BJ (cell line): ENCODE measurements at regions not wholly inside any gene's neighbourhood (a gene's known extent, or its start where the extent isn't known, plus 50 kb on each side); places are given as distances from the start of the nearest gene placed in this dataset.

Experiments used
- CTCF ChIA-PET: fragments of 350-600 bp; formaldehyde crosslinking; extraction: SDS; loops from one replicate; lab custom pipeline; 2021; ENCODE audit warnings: antibody characterized with exemption, inconsistent platforms; lab: Yijun Ruan, JAX
- POLR2A ChIA-PET: fragments of 300-600 bp; sonication (Branson Sonifier 250); formaldehyde crosslinking; extraction: SDS; loops from one replicate; lab custom pipeline; 2021; ENCODE audit warnings: antibody characterized with exemption; lab: Charles Lee
- DNase-seq: peaks from one replicate; pipeline ENCODE4 v3.0.0-alpha.2; 2011; ENCODE audit warnings: low read depth
- H3K27me3 ChIP-seq: 2 replicates; pipeline ENCODE4 v1.6.0; 2011; ENCODE audit warnings: low read length; ENCODE audit not compliant: control insufficient read depth, insufficient read depth
- H3K36me3 ChIP-seq: 2 replicates; pipeline ENCODE4 v1.5.1; 2011; ENCODE audit warnings: low read length; ENCODE audit not compliant: control insufficient read depth, insufficient read depth
- H3K4me3 ChIP-seq: 2 replicates; pipeline ENCODE4 v1.5.1; 2011; ENCODE audit warnings: low read depth, mild to moderate bottlenecking, control low read depth, low read length
- TF ChIP-seq, protein P1 (sequence below): IDR thresholded peaks from 2 replicates; pipeline ENCODE4 v1.5.1; 2011; ENCODE audit warnings: low read depth, mild to moderate bottlenecking, control low read depth, inconsistent platforms, low read length, moderate library complexity; ENCODE audit not compliant: insufficient read depth

DNA sequence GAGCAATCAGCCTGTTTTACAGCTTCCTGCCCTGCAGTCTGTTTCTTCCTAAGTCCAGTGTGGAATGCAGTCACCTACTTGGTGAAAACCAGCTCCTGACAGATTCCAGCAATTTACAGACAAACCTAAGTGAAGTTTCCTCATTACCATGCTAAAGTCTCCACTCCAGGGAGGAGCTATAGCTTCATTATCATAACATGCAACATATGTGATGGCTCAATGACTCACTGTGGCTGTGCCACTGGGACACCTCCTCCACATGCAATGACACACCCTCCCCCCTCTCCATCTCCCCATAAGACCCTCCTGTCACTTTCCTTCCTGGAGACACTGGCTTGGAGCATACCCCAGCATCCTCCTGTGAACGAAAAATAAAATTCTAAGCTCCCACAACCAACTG lies 125.2 kb downstream of the MAP3K21 start:
- POLR2A ChIA-PET, result no interaction called here
- CTCF ChIA-PET, result interaction anchor here (1.6 kb wide), 1 partner anchor 10 kb away, joined by 4 read pairs; no protein-coding TSS in a partner anchor
- H3K36me3 ChIP-seq, result no peaks in the 10 kb centered on the region

DNA sequence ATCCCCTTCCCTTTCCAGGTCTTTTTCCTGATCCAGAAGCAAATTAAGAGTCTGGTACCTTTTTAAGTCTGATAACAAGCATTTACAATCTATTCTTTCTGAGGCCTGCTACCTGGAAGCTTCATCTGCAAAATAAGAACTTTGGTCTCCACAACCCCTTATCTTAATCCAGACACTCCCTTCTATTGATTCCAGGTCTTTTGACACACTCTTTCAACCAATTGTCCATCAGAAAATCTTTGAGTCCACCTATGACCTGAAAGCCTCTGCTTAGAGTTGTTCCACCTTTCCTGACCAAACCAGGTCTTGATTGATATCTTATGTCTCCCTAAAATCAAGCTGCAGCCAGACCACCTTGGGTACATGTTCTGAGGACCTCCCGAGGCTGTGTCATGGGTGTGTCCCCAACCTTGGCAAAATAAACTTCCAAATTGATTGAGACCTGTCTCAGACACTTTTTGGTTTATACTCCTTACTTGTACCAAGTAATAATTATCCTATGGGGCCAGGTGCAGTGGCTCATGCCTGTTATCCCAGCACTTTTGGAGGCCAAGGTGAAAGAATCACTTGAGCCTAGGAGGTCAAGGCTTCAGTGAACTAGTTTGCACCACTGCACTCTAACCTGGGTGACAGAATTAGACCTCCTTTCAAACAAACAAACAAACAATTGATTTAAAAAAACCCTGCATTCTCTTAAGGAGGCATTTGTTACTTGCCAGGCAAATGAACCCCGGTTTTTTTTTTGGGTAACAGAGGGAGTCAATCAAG lies 126.1 kb downstream of the MAP3K21 start:
- no peaks in the 10 kb centered on the region for H3K27me3 ChIP-seq
- POLR2A ChIA-PET, result no interaction called here
- CTCF ChIA-PET, result no interaction called here

More for the DNA sequence above, 125.2 kb downstream of the MAP3K21 start:
- H3K4me3 ChIP-seq, result no peak overlapping the region
- TF ChIP-seq, protein P1, sequence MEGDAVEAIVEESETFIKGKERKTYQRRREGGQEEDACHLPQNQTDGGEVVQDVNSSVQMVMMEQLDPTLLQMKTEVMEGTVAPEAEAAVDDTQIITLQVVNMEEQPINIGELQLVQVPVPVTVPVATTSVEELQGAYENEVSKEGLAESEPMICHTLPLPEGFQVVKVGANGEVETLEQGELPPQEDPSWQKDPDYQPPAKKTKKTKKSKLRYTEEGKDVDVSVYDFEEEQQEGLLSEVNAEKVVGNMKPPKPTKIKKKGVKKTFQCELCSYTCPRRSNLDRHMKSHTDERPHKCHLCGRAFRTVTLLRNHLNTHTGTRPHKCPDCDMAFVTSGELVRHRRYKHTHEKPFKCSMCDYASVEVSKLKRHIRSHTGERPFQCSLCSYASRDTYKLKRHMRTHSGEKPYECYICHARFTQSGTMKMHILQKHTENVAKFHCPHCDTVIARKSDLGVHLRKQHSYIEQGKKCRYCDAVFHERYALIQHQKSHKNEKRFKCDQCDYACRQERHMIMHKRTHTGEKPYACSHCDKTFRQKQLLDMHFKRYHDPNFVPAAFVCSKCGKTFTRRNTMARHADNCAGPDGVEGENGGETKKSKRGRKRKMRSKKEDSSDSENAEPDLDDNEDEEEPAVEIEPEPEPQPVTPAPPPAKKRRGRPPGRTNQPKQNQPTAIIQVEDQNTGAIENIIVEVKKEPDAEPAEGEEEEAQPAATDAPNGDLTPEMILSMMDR, result no peak
- no peaks in the 10 kb centered on the region for H3K27me3 ChIP-seq
- no peak for DNase-seq

DNA sequence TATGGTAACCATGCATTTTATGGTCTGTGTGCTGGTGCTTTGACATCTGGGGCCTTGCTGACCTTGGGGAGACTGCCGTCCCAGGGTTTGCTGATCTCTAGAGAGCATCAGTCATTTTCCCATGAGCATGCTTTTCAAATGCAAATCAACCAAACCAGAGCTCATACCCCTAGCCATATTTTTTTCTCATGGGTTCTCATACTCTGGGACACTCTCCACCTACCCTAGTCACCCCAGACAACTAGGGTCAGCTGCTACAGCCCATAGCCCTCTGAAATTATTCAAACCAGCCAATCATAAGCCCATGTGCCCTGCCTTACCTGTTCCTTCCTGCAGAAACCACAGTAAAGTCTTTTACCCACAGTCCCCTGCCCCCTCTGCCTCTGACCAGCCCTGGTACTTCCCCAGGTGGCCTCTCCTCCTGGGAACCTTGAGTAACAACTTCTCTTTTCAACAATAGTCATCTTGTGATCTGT lies 132.0 kb downstream of the MAP3K21 start:
- Histone ChIP-seq H3K27me3 (no peaks in the 10 kb centered on the region), H3K4me3 (no peak overlapping the region), H3K36me3 (no peaks in the 10 kb centered on the region)
- TF ChIP-seq, protein P1, result no peak
- ChIA-PET CTCF (interaction anchor here (1.2 kb wide), 1 partner anchor 19 kb away, joined by 5 read pairs; no protein-coding TSS in a partner anchor), POLR2A (no interaction called here)
- no peak for DNase-seq

More for the DNA sequence above, 126.1 kb downstream of the MAP3K21 start:
- Histone ChIP-seq H3K36me3 (no peaks in the 10 kb centered on the region), H3K4me3 (no peak overlapping the region)
- TF ChIP-seq, protein P1, result no peak
- no peak for DNase-seq

- TF ChIP-seq, protein P1, result no peak
- no peak for DNase-seq
- H3K36me3 ChIP-seq, result no peaks in the 10 kb centered on the region
- no peak overlapping the region for H3K4me3 ChIP-seq
- CTCF ChIA-PET, result no interaction called here
- H3K27me3 ChIP-seq, result no peaks in the 10 kb centered on the region
- POLR2A ChIA-PET, result no interaction called here
These were observed 132.4 kb downstream of the MAP3K21 start for GRCh38 chr1:233459968-233460367.

DNA sequence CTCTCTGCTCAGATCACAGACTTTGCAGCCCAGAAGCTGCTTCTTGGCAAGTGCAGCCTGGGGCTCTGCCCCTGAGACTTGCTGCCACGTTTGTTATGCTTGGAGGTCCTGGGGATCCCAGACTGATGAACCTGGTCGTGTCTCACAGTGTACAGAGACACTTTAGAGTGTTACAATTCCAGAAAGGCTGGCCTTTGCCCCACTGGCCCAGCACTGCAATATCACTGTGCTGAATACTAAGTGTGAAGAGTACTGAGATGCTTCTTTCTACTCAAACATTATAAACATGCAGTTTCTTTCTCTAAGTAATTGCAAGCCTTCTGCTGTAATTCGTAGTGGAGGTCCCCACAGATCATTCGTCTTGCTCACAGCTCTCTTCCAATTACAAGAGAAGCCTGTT lies 133.2 kb downstream of the MAP3K21 start:
- ChIA-PET POLR2A (no interaction called here), CTCF (no interaction called here)
- no peak overlapping the region for H3K4me3 ChIP-seq
- no peaks in the 10 kb centered on the region for H3K36me3 ChIP-seq
- TF ChIP-seq, protein P1, result no peak
- DNase-seq, result no peak
- no peaks in the 10 kb centered on the region for H3K27me3 ChIP-seq
